Esophagus muscularis mucosa (tissue), 4 donors: ENCODE measurements at regions not wholly inside any gene's neighbourhood (a gene's known extent, or its start where the extent isn't known, plus 50 kb on each side); places are given as distances from the start of the nearest gene placed in this dataset.

Source experiments
- DNase-seq: peaks from one replicate; pipeline ENCODE4 v3.0.0-alpha.2; 2017; ENCODE audit errors: extremely low spot score
- H3K27ac ChIP-seq, 4 donors: fragments of 200-600 bp; sonication (generic); replicated peaks in 1 of 4; 1 replicate in 3 of 4; 2 replicates in 1 of 4; pipeline ENCODE4 v1.5.1; 2016 to 2019; ENCODE audit warnings: mild to moderate bottlenecking in 1 of 4
- H3K27me3 ChIP-seq, 4 donors: fragments of 200-600 bp; sonication (generic); one replicate each; pipeline versions ENCODE4 v1.5.1 to v1.6.0; 2016 to 2019
- H3K36me3 ChIP-seq, 4 donors: fragments of 200-600 bp; sonication (generic); one replicate each; pipeline ENCODE4 v1.5.1; 2016 to 2019
- H3K4me1 ChIP-seq, 4 donors: fragments of 200-600 bp; sonication (generic); one replicate each; pipeline ENCODE4 v1.5.1; 2016 to 2019
- H3K4me3 ChIP-seq, 4 donors: fragments of 200-600 bp; sonication (generic); 1 replicate in 2 of 4; 2 replicates in 2 of 4; pipeline ENCODE4 v1.5.1; 2016 to 2019; ENCODE audit warnings: mild to moderate bottlenecking in 4 of 4, moderate library complexity in 1 of 4
- H3K9me3 ChIP-seq, 4 donors: fragments of 200-600 bp; sonication (generic); 1 replicate in 3 of 4; 2 replicates in 1 of 4; pipeline ENCODE4 v1.5.1; 2016 to 2019
- CTCF ChIP-seq, 3 experiments: fragments of 200-600 bp in 2 of 3; fragments of 450-650 bp in 1 of 3; sonication (generic) in 2 of 3; IDR thresholded peaks; one replicate each; pipeline ENCODE4 v1.5.1; 2017 to 2019; ENCODE audit warnings: antibody characterized with exemption in 3 of 3, mild to moderate bottlenecking in 2 of 3, moderate library complexity in 1 of 3
- EP300 ChIP-seq: sonication (generic); formaldehyde crosslinking; IDR thresholded peaks from one replicate; pipeline ENCODE4 v1.6.1; 2017; ENCODE audit warnings: antibody characterized with exemption
- POLR2A ChIP-seq: fragments of 450-650 bp; IDR thresholded peaks from one replicate; pipeline ENCODE4 v1.6.1; 2017; ENCODE audit warnings: antibody characterized with exemption, moderate library complexity, mild to moderate bottlenecking, low read depth
- POLR2AphosphoS5 ChIP-seq, 2 donors: sonication (generic); formaldehyde crosslinking; IDR thresholded peaks; one replicate each; pipeline ENCODE4 v1.6.1; 2017; ENCODE audit warnings: antibody characterized with exemption in 2 of 2
- WGBS: methylation state at CpG from one replicate; pipeline ENCODE4 v1.1.5; 2018; 5-methylcytosine and 5-hydroxymethylcytosine counted together
- intact Hi-C: fragments of 100-400 bp; cut with DNase I; formaldehyde crosslinking; loops from one replicate; pipeline ENCODE4 v1.15.1; 2023

- no peaks in the 10 kb centered on the region for H3K36me3 ChIP-seq
- TF ChIP-seq CTCF (IDR thresholded peaks at IDR 0.05) (no peak), POLR2AphosphoS5 (IDR thresholded peaks at IDR 0.05) (no peak), POLR2A (no peak), EP300 (no peak)
- no peak overlapping the region for H3K4me3 ChIP-seq
- no peaks in the 10 kb centered on the region for H3K9me3 ChIP-seq
- H3K27me3 ChIP-seq = peaks cover 0 to 45% (median 0%) of the 10 kb centered on the region in 4 donors
- 80% methylated on average over 16 of the region's 16 CpGs for WGBS
- H3K4me1 ChIP-seq = no peaks in the 10 kb centered on the region
- no peak for DNase-seq
- no peak overlapping the region for H3K27ac ChIP-seq
- intact Hi-C loops = no loop called here
Measured at GRCh38 chr12:111094157-111095010, 174.0 kb upstream of the MYL2 start.

- no peak for TF ChIP-seq CTCF (IDR thresholded peaks at IDR 0.05)
- no peak for TF ChIP-seq POLR2AphosphoS5 (IDR thresholded peaks at IDR 0.05)
- no peak for TF ChIP-seq EP300
- no peak for TF ChIP-seq POLR2A
- H3K4me3 ChIP-seq = no peak overlapping the region
- no peaks in the 10 kb centered on the region for H3K9me3 ChIP-seq
- intact Hi-C loops = no loop called here
- 60% methylated on average over 17 of the region's 17 CpGs for WGBS
- DNase-seq = no peak
- H3K27ac ChIP-seq = no peak overlapping the region
- H3K36me3 ChIP-seq = no peaks in the 10 kb centered on the region
- no peaks in the 10 kb centered on the region for H3K4me1 ChIP-seq
- H3K27me3 ChIP-seq = peaks cover 0 to 48% (median 0%) of the 10 kb centered on the region in 4 donors
Measured at GRCh38 chr12:111093428-111094142, 173.2 kb upstream of the MYL2 start.

GRCh38 chr12:111091051-111091450 lies 170.7 kb upstream of the MYL2 start:
- H3K36me3 ChIP-seq = no peaks in the 10 kb centered on the region
- H3K9me3 ChIP-seq = no peaks in the 10 kb centered on the region
- H3K4me3 ChIP-seq = no peak overlapping the region
- intact Hi-C loops = no loop called here
- TF ChIP-seq POLR2AphosphoS5 (IDR thresholded peaks at IDR 0.05) (no peak), EP300 (no peak), CTCF (IDR thresholded peaks at IDR 0.05) (no peak), POLR2A (no peak)
- no peak for DNase-seq
- no peaks in the 10 kb centered on the region for H3K4me1 ChIP-seq
- no peak overlapping the region for H3K27ac ChIP-seq
- WGBS = 71% methylated on average over 11 of the region's 11 CpGs
- H3K27me3 ChIP-seq = peaks cover 0 to 24% (median 0%) of the 10 kb centered on the region in 4 donors

GRCh38 chr12:111089616-111090015 lies 169.2 kb upstream of the MYL2 start:
- no peak overlapping the region for H3K27ac ChIP-seq
- H3K27me3 ChIP-seq = peaks cover 0 to 13% (median 0%) of the 10 kb centered on the region in 4 donors
- H3K9me3 ChIP-seq = no peaks in the 10 kb centered on the region
- DNase-seq = no peak
- H3K4me3 ChIP-seq = no peak overlapping the region
- no peaks in the 10 kb centered on the region for H3K4me1 ChIP-seq
- H3K36me3 ChIP-seq = no peaks in the 10 kb centered on the region
- TF ChIP-seq POLR2AphosphoS5 (IDR thresholded peaks at IDR 0.05) (no peak), CTCF (IDR thresholded peaks at IDR 0.05) (no peak), EP300 (no peak), POLR2A (no peak)
- WGBS = 89% methylated on average over 1 of the region's 1 CpG
- intact Hi-C loops = no loop called here
